ENCODE measurements at regions not wholly inside any gene's neighbourhood (a gene's known extent, or its start where the extent isn't known, plus 50 kb on each side); places are given as distances from the start of the nearest gene placed in this dataset.
"Not testable (repeated sequence)": the region's sequence is repeated elsewhere in the genome, so short reads cannot be mapped to it uniquely, and the experiment has no call there.

DNA sequence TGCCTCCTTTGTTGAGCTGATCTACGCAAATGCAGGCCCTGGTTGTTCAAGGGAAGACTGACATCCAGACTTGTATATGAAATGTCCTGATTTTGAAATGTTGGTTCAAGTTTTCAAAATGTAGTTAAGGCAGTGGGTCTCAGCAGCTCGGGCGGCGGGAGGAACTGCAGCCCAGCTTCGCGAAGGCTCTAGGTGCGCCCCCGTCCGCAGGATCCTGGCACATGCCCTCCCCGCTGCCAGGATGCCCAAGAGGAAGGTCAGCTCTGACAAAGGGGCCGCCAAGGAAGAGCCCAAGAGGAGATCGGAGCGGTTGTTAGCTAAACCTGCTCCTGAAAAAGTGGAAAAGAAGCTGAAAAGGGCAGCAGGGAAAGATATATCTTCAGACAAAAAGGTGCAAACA, 1310.1 kb downstream of the ADGRL3 start:
- H3K27ac ChIP-seq (ENCODE audit: low read length), result no peak overlapping the region
- H3K4me1 ChIP-seq (ENCODE audit: insufficient read depth, low read length), result no peaks in the 10 kb centered on the region
- H3K9me3 ChIP-seq (ENCODE audit: insufficient read depth, low read depth, low read length), result no peaks in the 10 kb centered on the region
- H3K36me3 ChIP-seq (ENCODE audit: insufficient read depth, low read depth, low read length), result no peaks in the 10 kb centered on the region
- no peaks in the 10 kb centered on the region for H3K27me3 ChIP-seq (ENCODE audit: insufficient read depth, low read length)
- no peak overlapping the region for H3K9ac ChIP-seq (ENCODE audit: low read depth, low read length)
- H3K4me3 ChIP-seq (ENCODE audit: low read length), result no peak overlapping the region

DNA sequence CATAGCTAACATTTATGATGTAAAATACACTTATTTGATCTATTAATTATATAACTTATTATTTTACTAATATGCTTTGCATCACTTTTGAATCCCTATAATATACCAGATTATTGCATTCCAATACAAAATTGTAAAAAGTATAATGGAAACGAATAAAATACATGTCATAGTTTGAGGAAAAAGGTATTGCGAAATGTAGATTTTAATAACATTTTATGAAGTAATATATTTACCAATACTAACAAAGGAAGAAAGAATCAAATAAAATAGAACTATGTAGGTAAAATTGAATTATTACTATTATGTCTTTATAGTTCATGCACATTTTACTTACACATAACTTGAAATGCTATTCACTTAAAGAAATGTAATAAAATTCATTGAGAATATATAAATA, 1300.2 kb downstream of the ADGRL3 start:
- no peak overlapping the region for H3K9ac ChIP-seq (ENCODE audit: low read depth, low read length)

DNA sequence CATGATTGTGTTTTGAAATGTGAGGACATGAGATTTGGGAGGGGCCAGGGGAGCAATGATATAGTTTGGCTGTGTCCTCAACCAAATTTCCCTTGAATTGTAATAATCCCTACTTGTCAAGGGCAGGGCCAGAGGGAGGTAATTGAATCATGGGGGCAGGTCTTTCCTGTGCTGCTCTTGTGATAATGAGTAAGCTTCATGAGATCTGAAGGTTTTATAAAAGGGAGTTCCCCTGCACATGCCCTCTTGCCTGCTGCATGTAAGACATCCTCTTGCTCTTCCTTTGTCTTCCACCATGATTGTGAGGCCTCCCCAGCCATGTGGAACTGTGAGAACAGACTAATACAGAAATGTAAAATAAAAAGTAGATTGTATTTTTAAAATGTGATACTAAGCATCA, 1294.9 kb downstream of the ADGRL3 start:
- no peaks in the 10 kb centered on the region for H3K36me3 ChIP-seq (ENCODE audit: insufficient read depth, low read depth, low read length)
- no peaks in the 10 kb centered on the region for H3K9me3 ChIP-seq (ENCODE audit: insufficient read depth, low read depth, low read length)
- no peak overlapping the region for H3K9ac ChIP-seq (ENCODE audit: low read depth, low read length)
- no peak overlapping the region for H3K4me3 ChIP-seq (ENCODE audit: low read length)
- H3K27ac ChIP-seq (ENCODE audit: low read length), result no peak overlapping the region
- H3K27me3 ChIP-seq (ENCODE audit: insufficient read depth, low read length), result no peaks in the 10 kb centered on the region
- H3K4me1 ChIP-seq (ENCODE audit: insufficient read depth, low read length), result peaks cover under 1% of the 10 kb centered on the region; the same call in 1 of the 2 replicates

More for the DNA sequence above, 1300.2 kb downstream of the ADGRL3 start:
- Histone ChIP-seq H3K9me3 (ENCODE audit: insufficient read depth, low read depth, low read length) (no peaks in the 10 kb centered on the region), H3K27ac (ENCODE audit: low read length) (no peak overlapping the region), H3K27me3 (ENCODE audit: insufficient read depth, low read length) (no peaks in the 10 kb centered on the region), H3K4me1 (ENCODE audit: insufficient read depth, low read length) (no peaks in the 10 kb centered on the region), H3K36me3 (ENCODE audit: insufficient read depth, low read depth, low read length) (no peaks in the 10 kb centered on the region), H3K4me3 (ENCODE audit: low read length) (no peak overlapping the region)

DNA sequence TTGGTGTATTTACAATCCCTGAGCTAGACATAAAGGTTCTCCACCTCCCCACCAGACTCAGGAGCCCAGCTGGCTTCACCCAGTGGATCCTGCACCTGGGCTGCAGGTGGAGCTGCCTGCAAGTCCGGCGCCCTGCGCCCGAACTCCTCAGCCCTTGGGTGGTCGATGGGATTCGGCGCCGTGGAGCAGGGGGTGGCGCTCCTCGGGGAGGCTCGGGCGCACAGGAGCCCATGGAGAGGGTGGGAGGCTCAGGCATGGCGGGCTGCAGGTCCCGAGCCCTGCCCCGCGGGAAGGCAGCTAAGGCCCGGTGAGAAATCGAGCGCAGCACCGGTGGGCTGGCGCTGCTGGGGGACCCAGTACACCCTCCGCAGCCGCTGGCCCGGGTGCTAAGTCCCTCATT, 1291.6 kb downstream of the ADGRL3 start:
- not testable (repeated sequence) for H3K9me3 ChIP-seq (ENCODE audit: insufficient read depth, low read depth, low read length); H3K9ac ChIP-seq (ENCODE audit: low read depth, low read length); H3K4me1 ChIP-seq (ENCODE audit: insufficient read depth, low read length); H3K36me3 ChIP-seq (ENCODE audit: insufficient read depth, low read depth, low read length); H3K27me3 ChIP-seq (ENCODE audit: insufficient read depth, low read length); H3K27ac ChIP-seq (ENCODE audit: low read length); H3K4me3 ChIP-seq (ENCODE audit: low read length)

DNA sequence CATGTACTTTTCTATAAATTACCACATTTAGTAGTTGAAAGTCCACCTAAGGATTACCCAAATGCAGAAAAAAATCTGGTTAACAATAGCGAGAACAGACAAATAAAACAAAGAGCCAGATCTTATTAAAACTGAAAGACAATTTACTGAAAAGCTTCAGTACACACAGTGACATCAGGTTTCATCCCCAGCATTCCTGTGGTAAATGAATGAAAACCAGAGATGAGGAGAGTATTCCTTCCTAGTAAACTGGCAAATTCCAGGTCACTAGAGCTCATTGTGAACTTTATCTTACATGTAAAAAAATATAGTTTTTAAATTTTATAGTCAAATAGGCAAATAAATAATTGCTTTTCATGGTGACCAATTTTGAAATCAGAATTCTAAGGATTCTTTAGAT, 1290.5 kb downstream of the ADGRL3 start:
- no peak overlapping the region for H3K4me3 ChIP-seq (ENCODE audit: low read length)
- peaks cover 7% of the 10 kb centered on the region for H3K4me1 ChIP-seq (ENCODE audit: insufficient read depth, low read length)
- H3K9ac ChIP-seq (ENCODE audit: low read depth, low read length), result no peak overlapping the region
- H3K27ac ChIP-seq (ENCODE audit: low read length), result no peak overlapping the region
- H3K27me3 ChIP-seq (ENCODE audit: insufficient read depth, low read length), result no peaks in the 10 kb centered on the region
- no peaks in the 10 kb centered on the region for H3K9me3 ChIP-seq (ENCODE audit: insufficient read depth, low read depth, low read length)
- H3K36me3 ChIP-seq (ENCODE audit: insufficient read depth, low read depth, low read length), result no peaks in the 10 kb centered on the region

DNA sequence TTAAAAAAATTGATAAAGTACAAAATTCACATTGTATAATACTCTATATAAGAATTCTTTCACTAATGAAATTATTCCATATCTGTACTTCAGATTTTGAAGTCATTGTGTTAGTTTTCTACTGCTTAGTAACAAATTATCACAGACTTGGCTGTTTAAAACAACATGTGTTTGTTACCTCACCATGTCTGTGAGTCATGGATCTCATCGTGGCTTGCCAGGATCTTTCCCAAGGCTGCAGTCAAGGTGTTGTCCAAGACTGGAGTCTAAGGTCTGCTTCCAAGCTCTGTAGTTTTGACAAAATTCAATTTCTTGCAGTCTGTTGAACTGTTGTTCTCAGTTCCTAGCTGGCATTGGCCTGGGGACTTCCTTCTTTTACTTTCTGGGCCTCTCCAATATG, 1286.9 kb downstream of the ADGRL3 start:
- H3K27ac ChIP-seq (ENCODE audit: low read length), result no peak overlapping the region
- H3K9me3 ChIP-seq (ENCODE audit: insufficient read depth, low read depth, low read length), result no peaks in the 10 kb centered on the region
- H3K4me1 ChIP-seq (ENCODE audit: insufficient read depth, low read length), result peaks cover 7% of the 10 kb centered on the region
- no peak overlapping the region for H3K9ac ChIP-seq (ENCODE audit: low read depth, low read length)
- no peaks in the 10 kb centered on the region for H3K36me3 ChIP-seq (ENCODE audit: insufficient read depth, low read depth, low read length)
- no peaks in the 10 kb centered on the region for H3K27me3 ChIP-seq (ENCODE audit: insufficient read depth, low read length)
- no peak overlapping the region for H3K4me3 ChIP-seq (ENCODE audit: low read length)

DNA sequence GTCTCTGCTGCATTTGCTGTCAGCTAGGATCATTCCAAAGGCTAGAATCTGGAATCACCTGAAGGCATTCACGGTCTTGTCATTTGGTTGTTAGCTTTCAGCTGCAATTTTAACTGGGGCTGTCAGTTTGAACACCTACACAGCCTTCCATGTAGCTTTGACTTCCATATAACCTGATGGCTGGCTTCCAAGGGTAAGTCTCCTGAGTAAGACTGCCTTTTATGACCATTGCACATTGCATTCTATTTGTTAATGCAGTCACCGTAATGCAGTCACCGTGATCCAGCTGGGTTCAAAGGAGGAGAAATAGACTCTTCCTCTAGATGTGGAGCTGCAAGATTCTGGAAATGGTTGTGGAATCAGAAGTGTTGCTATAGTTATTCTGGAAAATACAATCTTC, 1284.2 kb downstream of the ADGRL3 start:
- no peaks in the 10 kb centered on the region for H3K27me3 ChIP-seq (ENCODE audit: insufficient read depth, low read length)
- H3K9ac ChIP-seq (ENCODE audit: low read depth, low read length), result no peak overlapping the region
- no peaks in the 10 kb centered on the region for H3K36me3 ChIP-seq (ENCODE audit: insufficient read depth, low read depth, low read length)

DNA sequence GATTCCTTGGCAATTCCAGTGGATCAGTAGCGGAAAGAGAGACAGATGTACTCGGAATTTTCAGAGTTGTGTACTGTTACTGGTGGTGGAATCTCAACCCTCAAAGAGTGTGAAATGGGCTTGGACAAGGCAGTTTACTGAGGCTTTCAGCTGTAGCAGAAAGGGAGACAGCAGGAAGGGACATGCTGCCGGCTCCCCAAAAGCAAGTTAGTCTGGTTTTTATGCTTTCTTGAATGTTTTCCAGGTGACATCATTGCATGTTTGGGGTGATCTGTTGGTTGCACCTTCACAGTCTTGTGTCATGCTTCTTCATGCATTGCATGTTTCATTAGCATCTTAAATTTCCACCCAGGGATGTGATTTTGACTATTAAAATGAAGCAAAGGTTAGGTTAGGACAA, 1282.2 kb downstream of the ADGRL3 start:
- H3K9ac ChIP-seq (ENCODE audit: low read depth, low read length), result no peak overlapping the region
- H3K9me3 ChIP-seq (ENCODE audit: insufficient read depth, low read depth, low read length), result no peaks in the 10 kb centered on the region

More for the DNA sequence above, 1284.2 kb downstream of the ADGRL3 start:
- no peaks in the 10 kb centered on the region for H3K9me3 ChIP-seq (ENCODE audit: insufficient read depth, low read depth, low read length)
- no peak overlapping the region for H3K4me3 ChIP-seq (ENCODE audit: low read length)
- H3K4me1 ChIP-seq (ENCODE audit: insufficient read depth, low read length), result peaks cover 3% of the 10 kb centered on the region; the same call in 1 of the 2 replicates
- no peak overlapping the region for H3K27ac ChIP-seq (ENCODE audit: low read length)

DNA sequence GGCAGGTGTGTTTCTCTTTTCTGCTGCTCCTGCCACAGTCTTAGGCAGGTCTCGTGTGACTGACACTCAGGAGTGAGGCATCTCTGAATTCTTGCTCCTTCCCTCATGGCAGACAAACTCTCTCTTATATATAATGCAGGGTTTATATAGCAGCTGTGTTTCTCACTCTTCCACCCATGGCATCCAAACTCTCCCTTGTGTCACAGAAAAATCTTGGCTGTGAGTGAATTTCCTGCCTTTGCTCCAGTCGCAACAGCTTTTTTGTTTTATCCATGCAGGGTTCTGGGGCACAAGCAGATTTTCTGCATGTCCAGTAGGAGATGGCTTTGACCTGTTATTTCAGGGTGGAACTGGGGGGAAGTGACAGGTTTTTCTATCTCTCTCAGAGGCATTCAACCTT, 1275.5 kb downstream of the ADGRL3 start:
- Histone ChIP-seq H3K36me3 (ENCODE audit: insufficient read depth, low read depth, low read length) (no peaks in the 10 kb centered on the region), H3K9me3 (ENCODE audit: insufficient read depth, low read depth, low read length) (no peaks in the 10 kb centered on the region), H3K4me3 (ENCODE audit: low read length) (no peak overlapping the region), H3K27me3 (ENCODE audit: insufficient read depth, low read length) (no peaks in the 10 kb centered on the region), H3K9ac (ENCODE audit: low read depth, low read length) (no peak overlapping the region), H3K27ac (ENCODE audit: low read length) (no peak overlapping the region), H3K4me1 (ENCODE audit: insufficient read depth, low read length) (no peaks in the 10 kb centered on the region)

More for the DNA sequence above, 1282.2 kb downstream of the ADGRL3 start:
- H3K4me1 ChIP-seq (ENCODE audit: insufficient read depth, low read length), result no peaks in the 10 kb centered on the region
- no peaks in the 10 kb centered on the region for H3K36me3 ChIP-seq (ENCODE audit: insufficient read depth, low read depth, low read length)
- no peak overlapping the region for H3K27ac ChIP-seq (ENCODE audit: low read length)
- no peaks in the 10 kb centered on the region for H3K27me3 ChIP-seq (ENCODE audit: insufficient read depth, low read length)
- no peak overlapping the region for H3K4me3 ChIP-seq (ENCODE audit: low read length)

DNA sequence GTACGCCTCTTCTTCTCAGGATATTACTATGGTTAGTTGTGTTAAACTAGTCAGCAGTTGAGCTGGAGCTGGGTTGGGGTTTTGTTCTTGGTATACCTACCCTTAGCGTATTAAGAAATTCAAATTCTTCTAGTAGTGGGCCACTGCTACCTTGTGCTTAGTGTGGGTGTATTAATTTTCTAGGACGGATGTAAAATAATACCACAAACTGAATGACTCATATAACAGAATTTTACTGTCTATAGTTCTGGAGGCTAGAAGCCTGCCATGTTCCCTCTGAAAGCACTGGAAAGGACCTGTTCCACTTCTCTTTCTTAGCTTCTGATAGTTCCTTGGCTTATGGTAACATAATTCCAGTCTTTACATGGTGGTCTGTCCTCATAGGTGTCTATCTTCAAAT, 1274.7 kb downstream of the ADGRL3 start:
- Histone ChIP-seq H3K4me3 (ENCODE audit: low read length) (no peak overlapping the region), H3K27me3 (ENCODE audit: insufficient read depth, low read length) (no peaks in the 10 kb centered on the region), H3K4me1 (ENCODE audit: insufficient read depth, low read length) (no peaks in the 10 kb centered on the region), H3K9me3 (ENCODE audit: insufficient read depth, low read depth, low read length) (no peaks in the 10 kb centered on the region), H3K27ac (ENCODE audit: low read length) (no peak overlapping the region), H3K9ac (ENCODE audit: low read depth, low read length) (no peak overlapping the region), H3K36me3 (ENCODE audit: insufficient read depth, low read depth, low read length) (no peaks in the 10 kb centered on the region)

DNA sequence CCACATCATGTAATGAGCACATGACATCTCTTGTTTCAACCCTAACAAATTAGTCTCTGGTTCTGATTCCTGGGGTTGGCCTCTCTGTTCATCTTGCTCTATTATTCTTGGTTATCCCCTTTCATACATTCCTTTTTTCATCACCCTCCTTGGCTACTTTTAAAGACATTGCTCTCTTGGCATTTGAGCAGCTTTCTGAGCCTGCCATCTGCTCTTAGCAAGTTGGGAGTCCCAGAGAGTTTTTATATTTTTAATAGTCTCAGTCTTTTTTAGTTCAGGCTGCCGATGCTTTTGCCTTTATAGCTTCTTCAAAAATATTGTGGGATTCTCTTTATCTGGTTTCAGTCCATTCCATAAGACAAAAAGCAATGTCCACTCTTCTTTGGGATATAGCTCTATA, 1270.9 kb downstream of the ADGRL3 start:
- Histone ChIP-seq H3K9me3 (ENCODE audit: insufficient read depth, low read depth, low read length) (no peaks in the 10 kb centered on the region), H3K27me3 (ENCODE audit: insufficient read depth, low read length) (no peaks in the 10 kb centered on the region), H3K36me3 (ENCODE audit: insufficient read depth, low read depth, low read length) (no peaks in the 10 kb centered on the region), H3K4me3 (ENCODE audit: low read length) (no peak overlapping the region), H3K27ac (ENCODE audit: low read length) (no peak overlapping the region), H3K4me1 (ENCODE audit: insufficient read depth, low read length) (0 out of 2 replicates have a peak, but pooled peaks cover 6% of the 10 kb centered on the region), H3K9ac (ENCODE audit: low read depth, low read length) (no peak overlapping the region)

DNA sequence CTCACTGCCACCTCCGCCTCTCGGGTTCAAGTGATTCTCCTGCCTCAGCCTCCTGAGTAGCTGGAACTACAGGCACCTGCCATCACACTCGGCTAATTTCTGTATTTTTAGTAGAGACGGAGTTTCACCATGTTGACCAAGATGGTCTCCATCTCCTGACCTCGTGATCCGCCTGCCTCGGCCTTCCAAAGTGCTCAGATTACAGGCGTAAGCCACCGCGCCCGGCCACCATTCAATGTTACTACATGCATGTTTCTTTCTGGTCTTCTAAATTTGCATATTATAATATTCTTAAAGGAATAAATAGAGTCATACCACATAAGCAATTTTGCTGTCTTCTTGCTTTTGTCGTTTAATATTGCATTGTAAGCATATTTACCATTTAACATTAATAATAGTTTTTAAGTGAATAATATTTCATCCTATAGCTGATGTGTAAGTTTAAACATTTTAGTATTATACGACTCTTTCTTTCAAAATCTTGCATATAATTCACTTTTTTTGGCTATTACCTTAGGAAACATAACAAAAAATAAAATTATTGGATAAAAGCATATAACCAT, 1270.4 kb downstream of the ADGRL3 start:
- Histone ChIP-seq H3K36me3 (ENCODE audit: insufficient read depth, low read depth, low read length) (no peaks in the 10 kb centered on the region), H3K4me1 (ENCODE audit: insufficient read depth, low read length) (0 out of 2 replicates have a peak, but pooled peaks cover 6% of the 10 kb centered on the region), H3K4me3 (ENCODE audit: low read length) (no peak overlapping the region), H3K9ac (ENCODE audit: low read depth, low read length) (no peak overlapping the region), H3K9me3 (ENCODE audit: insufficient read depth, low read depth, low read length) (no peaks in the 10 kb centered on the region), H3K27ac (ENCODE audit: low read length) (no peak overlapping the region), H3K27me3 (ENCODE audit: insufficient read depth, low read length) (no peaks in the 10 kb centered on the region)

All from iPS-20b (cell line).